ENCODE measurements at regions not wholly inside any gene's neighbourhood (a gene's known extent, or its start where the extent isn't known, plus 50 kb on each side); places are given as distances from the start of the nearest gene placed in this dataset.

GRCh38 chr5:169512385-169512784, 71.2 kb upstream of the SPDL1 start:
- Histone ChIP-seq H3K9ac (ENCODE audit: insufficient read depth in 1 of 2, low read depth in 2 of 2, low read length in 2 of 2) (no peak overlapping the region), H3K79me2 (ENCODE audit: control insufficient read depth, insufficient read depth, low read length) (no peaks in the 10 kb centered on the region), H3K4me2 (ENCODE audit: insufficient read depth, low read length) (no peak overlapping the region), H3K4me1 (replicated peaks in 1 of 2; ENCODE audit: control insufficient read depth in 2 of 2, insufficient read depth in 2 of 2, low read length in 2 of 2) (no peaks in the 10 kb centered on the region), H3K9me1 (ENCODE audit: control insufficient read depth, insufficient read depth, low read length) (no peaks in the 10 kb centered on the region), H3K4me3 (no peak overlapping the region), H3K9me3 (replicated peaks; ENCODE audit: control insufficient read depth, insufficient read depth, low read depth, low read length) (no peaks in the 10 kb centered on the region), H3K27me3 (ENCODE audit: control insufficient read depth in 2 of 2, insufficient read depth in 2 of 2, low read length in 2 of 2) (no peaks in the 10 kb centered on the region), H4K20me1 (replicated peaks; ENCODE audit: control insufficient read depth, insufficient read depth, low read length) (no peaks in the 10 kb centered on the region), H2AFZ (ENCODE audit: low read depth, low read length) (no peak overlapping the region), H3K27ac (ENCODE audit: extremely low read depth, low read depth, low read length) (no peak overlapping the region), H3K36me3 (ENCODE audit: control insufficient read depth, insufficient read depth, low read length) (no peaks in the 10 kb centered on the region)
- FAIRE-seq (no peak), DNase-seq (ENCODE audit: extremely low read depth in 1 of 4, low spot score in 3 of 4) (no peak), ATAC-seq (0 out of 3 replicates have a peak, but pooled peaks have one; percentile 37)
- in situ Hi-C loops (cut with MboI) (no loop called here), intact Hi-C loops (cut with micrococcal nuclease) (no loop called here)
- ChIA-PET CTCF (ENCODE audit: low intra/inter-chr PET ratio) (no interaction called here), POLR2A (interaction anchor here (0.6 to 1.0 kb wide), 2 partner anchors 9 to 24 kb away, joined by 3 read pairs; no protein-coding TSS in a partner anchor)
- TF ChIP-seq ZNF507 (tag; conservative IDR thresholded peaks at IDR 0.05) (no peak), KDM1A (IDR thresholded peaks at IDR 0.05) (no peak), SAFB (IDR thresholded peaks at IDR 0.05; ENCODE audit: borderline replicate concordance, low read depth, low read length) (no peak), KLF6 (CRISPR knock-in tag; IDR thresholded peaks at IDR 0.05; ENCODE audit: borderline replicate concordance) (no peak), ZFP91 (CRISPR knock-in tag; IDR thresholded peaks at IDR 0.05) (no peak), PHF20 (IDR thresholded peaks at IDR 0.05; ENCODE audit: partially characterized antibody) (no peak), ZNF77 (CRISPR knock-in tag; IDR thresholded peaks at IDR 0.05) (no peak), ZFP30 (CRISPR knock-in tag; IDR thresholded peaks at IDR 0.05; ENCODE audit: borderline replicate concordance) (no peak)
- WGBS (ENCODE audit: insufficient coverage, low coverage, missing lambda C conversion rate) = 0% methylated on average over 4 of the region's 4 CpGs
- no TSS peak for BruUV-seq (replicated peaks)

All from K562 (cell line).